Left ventricle myocardium inferior (tissue), 1 donor: ENCODE measurements at regions not wholly inside any gene's neighbourhood (a gene's known extent, or its start where the extent isn't known, plus 50 kb on each side); places are given as distances from the start of the nearest gene placed in this dataset.

ENCODE experiments used
- DNase-seq: peaks from one replicate; pipeline ENCODE4 v3.0.0-alpha.2; 2020
- H3K27ac ChIP-seq: fragments of 200-600 bp; replicated peaks from 2 replicates; pipeline ENCODE4 v1.8.0; 2021
- H3K27me3 ChIP-seq: fragments of 200-600 bp; 2 replicates; pipeline ENCODE4 v1.8.0; 2021; ENCODE audit warnings: low read depth
- H3K36me3 ChIP-seq: fragments of 200-600 bp; 2 replicates; pipeline ENCODE4 v1.8.0; 2021
- H3K4me1 ChIP-seq: fragments of 200-600 bp; 2 replicates; pipeline ENCODE4 v1.8.0; 2021
- H3K4me3 ChIP-seq: fragments of 200-600 bp; 2 replicates; pipeline ENCODE4 v1.8.0; 2021; ENCODE audit warnings: mild to moderate bottlenecking, moderate library complexity
- H3K9me3 ChIP-seq: fragments of 200-600 bp; replicated peaks from 2 replicates; pipeline ENCODE4 v1.8.0; 2021
- intact Hi-C: fragments of 100-400 bp; cut with micrococcal nuclease; formaldehyde crosslinking; loops from one replicate; pipeline ENCODE4 v1.11.0; 2022
- TF ChIP-seq, protein P1 (sequence below): fragments of 200-600 bp; IDR thresholded peaks from 2 replicates; pipeline ENCODE4 v1.8.0; 2021; ENCODE audit warnings: antibody characterized with exemption, mild to moderate bottlenecking, borderline replicate concordance
- donor health status: DM: no; HTN: yes; CAD: no; lungs with severe emphysema.

DNA sequence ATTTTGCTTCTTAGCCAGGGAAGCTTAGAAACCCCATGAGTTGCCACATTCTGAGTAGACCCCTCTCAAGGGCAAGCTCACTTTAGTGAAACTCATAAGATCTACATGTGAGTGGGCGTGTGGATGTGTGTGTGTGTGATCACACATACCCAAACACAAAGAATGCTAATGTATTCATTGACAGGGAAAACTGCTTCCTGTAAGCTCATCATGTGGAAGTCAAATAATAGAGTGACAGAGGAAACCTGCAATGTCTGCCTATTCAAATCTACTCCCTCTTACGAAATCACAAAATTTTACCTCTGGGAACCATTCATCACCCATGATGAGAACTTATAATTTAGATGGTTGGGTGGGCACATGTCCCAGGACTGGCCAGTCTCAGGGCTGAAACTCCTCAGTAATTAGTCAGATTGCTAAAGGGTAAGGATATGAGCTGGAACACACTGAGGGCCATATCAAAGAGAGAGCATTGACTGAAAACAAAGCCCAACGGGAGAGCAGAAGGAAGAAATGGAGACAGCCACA is 94.5 kb upstream of the CCDC150 start:
- Histone ChIP-seq H3K27ac (no peak overlapping the region), H3K4me3 (no peak overlapping the region), H3K36me3 (no peaks in the 10 kb centered on the region), H3K4me1 (peaks cover 32% of the 10 kb centered on the region), H3K9me3 (no peaks in the 10 kb centered on the region), H3K27me3 (no peaks in the 10 kb centered on the region)
- TF ChIP-seq, protein P1, sequence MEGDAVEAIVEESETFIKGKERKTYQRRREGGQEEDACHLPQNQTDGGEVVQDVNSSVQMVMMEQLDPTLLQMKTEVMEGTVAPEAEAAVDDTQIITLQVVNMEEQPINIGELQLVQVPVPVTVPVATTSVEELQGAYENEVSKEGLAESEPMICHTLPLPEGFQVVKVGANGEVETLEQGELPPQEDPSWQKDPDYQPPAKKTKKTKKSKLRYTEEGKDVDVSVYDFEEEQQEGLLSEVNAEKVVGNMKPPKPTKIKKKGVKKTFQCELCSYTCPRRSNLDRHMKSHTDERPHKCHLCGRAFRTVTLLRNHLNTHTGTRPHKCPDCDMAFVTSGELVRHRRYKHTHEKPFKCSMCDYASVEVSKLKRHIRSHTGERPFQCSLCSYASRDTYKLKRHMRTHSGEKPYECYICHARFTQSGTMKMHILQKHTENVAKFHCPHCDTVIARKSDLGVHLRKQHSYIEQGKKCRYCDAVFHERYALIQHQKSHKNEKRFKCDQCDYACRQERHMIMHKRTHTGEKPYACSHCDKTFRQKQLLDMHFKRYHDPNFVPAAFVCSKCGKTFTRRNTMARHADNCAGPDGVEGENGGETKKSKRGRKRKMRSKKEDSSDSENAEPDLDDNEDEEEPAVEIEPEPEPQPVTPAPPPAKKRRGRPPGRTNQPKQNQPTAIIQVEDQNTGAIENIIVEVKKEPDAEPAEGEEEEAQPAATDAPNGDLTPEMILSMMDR, result no peak
- DNase-seq, result no peak
- intact Hi-C loops, result no loop called here

DNA sequence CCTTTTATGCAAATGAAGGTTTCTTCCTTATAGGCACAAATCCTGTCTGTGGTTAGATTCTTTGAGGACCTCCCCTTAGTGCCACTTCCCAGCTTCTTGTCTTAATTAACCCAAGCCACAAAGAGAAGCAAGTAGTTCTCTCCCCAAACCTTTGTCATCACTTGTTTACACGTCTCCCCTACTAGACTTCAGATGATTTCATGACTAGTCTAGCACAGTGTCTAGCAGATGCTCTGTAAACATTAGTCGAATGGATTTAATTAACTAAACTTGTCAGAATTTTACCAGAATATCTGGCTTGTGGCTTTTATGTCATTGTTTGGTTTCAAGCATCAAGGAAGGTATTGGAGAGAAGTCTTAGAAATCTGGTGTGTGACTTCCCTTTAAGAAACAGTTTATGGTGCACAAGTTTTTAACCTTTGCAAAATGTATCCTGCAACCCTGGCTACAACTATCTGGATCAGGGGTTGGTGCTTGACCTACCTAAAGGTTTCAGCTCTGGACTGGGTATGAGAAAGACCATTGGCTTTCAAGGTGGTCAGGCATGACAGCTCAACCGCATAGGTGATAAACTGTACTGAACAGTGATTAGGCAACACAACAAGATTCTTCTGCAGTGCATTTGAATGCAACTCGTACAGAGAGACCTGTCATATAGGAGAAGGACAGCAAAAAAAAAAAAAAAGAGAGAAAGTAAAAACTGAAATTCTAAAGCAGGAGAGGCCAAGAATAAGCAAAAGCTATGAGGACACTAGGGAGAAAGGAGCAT is 93.2 kb upstream of the CCDC150 start:
- Histone ChIP-seq H3K27me3 (no peaks in the 10 kb centered on the region), H3K9me3 (no peaks in the 10 kb centered on the region), H3K4me3 (no peak overlapping the region), H3K4me1 (peaks cover 40% of the 10 kb centered on the region), H3K36me3 (no peaks in the 10 kb centered on the region), H3K27ac (no peak overlapping the region)
- TF ChIP-seq, protein P1, result no peak
- DNase-seq, result no peak
- intact Hi-C loops, result no loop called here

DNA sequence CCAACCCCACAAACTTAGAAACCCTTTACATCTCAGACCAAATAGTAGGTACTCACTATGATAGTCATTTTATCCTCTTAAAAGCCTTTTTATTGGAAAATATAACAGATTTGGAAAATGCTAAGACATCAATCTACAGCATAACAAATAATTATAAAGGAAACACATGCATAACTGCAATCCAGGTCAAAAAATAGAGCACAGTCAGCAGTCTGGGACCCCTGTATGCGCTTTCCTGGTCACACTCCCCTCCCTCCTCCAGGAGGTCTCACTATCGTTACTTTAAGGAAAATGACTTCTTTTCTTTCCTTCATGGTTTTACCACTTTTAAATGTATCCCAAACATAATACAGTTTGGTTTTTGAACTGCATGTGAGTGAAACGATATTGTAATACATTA is 90.5 kb upstream of the CCDC150 start:
- Histone ChIP-seq H3K36me3 (no peaks in the 10 kb centered on the region), H3K4me1 (peaks cover 47% of the 10 kb centered on the region), H3K27ac (no peak overlapping the region), H3K9me3 (no peaks in the 10 kb centered on the region), H3K4me3 (no peak overlapping the region), H3K27me3 (no peaks in the 10 kb centered on the region)
- TF ChIP-seq, protein P1, result no peak
- no peak for DNase-seq
- intact Hi-C loops, result no loop called here

DNA sequence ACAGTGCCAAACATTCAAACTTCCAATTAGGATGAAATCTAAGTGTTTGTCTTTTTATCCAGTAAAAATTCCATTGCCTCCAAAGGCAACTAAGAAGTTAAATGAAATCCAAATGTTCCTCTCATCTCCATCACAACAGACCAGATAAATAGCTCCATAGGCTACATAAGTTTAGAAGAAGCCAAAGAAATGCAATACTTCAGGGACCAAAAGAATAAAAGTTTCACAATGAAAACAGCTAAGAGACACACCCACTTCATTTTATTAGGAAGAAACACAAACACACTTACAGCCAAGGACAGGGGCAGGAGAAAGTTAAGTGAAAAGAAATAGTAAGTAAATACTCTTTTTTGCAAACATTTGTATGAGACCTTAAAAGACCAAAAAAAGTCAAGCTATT is 88.5 kb upstream of the CCDC150 start:
- Histone ChIP-seq H3K4me3 (no peak overlapping the region), H3K4me1 (peaks cover 29% of the 10 kb centered on the region), H3K27ac (no peak overlapping the region), H3K9me3 (no peaks in the 10 kb centered on the region), H3K36me3 (no peaks in the 10 kb centered on the region), H3K27me3 (no peaks in the 10 kb centered on the region)
- intact Hi-C loops, result no loop called here
- DNase-seq, result no peak
- TF ChIP-seq, protein P1, result no peak

DNA sequence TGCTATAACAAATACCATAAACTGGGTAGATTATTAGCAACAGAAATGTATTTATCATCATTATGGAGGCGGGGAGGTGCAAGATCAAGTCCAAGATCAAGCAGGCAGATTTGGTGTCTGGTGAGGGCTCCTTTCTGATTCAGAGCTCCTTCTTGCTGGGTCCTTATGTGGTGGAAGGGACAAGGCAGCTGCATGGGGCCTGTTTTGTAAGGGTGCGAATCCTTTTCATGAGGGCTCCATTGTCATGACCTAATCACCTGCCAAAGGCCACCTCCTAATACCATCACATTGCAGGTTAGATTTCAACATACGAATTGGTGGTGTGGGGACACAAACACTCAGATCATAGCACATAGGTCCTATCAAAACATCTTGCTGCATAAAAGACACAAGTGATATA is 84.4 kb upstream of the CCDC150 start:
- peaks cover 16% of the 10 kb centered on the region for H3K4me1 ChIP-seq
- H3K9me3 ChIP-seq, result no peaks in the 10 kb centered on the region
- TF ChIP-seq, protein P1, result no peak
- H3K36me3 ChIP-seq, result no peaks in the 10 kb centered on the region
- H3K27ac ChIP-seq, result no peak overlapping the region
- H3K4me3 ChIP-seq, result no peak overlapping the region
- H3K27me3 ChIP-seq, result no peaks in the 10 kb centered on the region
- no peak for DNase-seq
- intact Hi-C loops, result no loop called here
